SJCRH30 (cell line): ENCODE measurements at regions not wholly inside any gene's neighbourhood (a gene's known extent, or its start where the extent isn't known, plus 50 kb on each side); places are given as distances from the start of the nearest gene placed in this dataset.

ENCODE experiments used
- DNase-seq, 2 experiments: peaks; one replicate each; pipeline ENCODE4 v3.0.0-alpha.2; 2015 to 2020
- H3K27ac ChIP-seq: fragments of 250-450 bp; sonication (Bioruptor Pico); 2 replicates; pipeline ENCODE4 v1.5.1; 2020; ENCODE audit warnings: mild to moderate bottlenecking, moderate library complexity
- H3K27me3 ChIP-seq: fragments of 250-450 bp; sonication (Bioruptor Pico); 2 replicates; pipeline ENCODE4 v1.5.1; 2020; ENCODE audit warnings: mild to moderate bottlenecking, moderate library complexity
- H3K36me3 ChIP-seq: fragments of 250-450 bp; sonication (Bioruptor Pico); 2 replicates; pipeline ENCODE4 v1.5.1; 2020; ENCODE audit warnings: mild to moderate bottlenecking, moderate library complexity
- H3K4me1 ChIP-seq: fragments of 250-450 bp; sonication (Bioruptor Pico); 2 replicates; pipeline ENCODE4 v1.5.1; 2020; ENCODE audit warnings: mild to moderate bottlenecking, moderate library complexity
- H3K4me3 ChIP-seq: fragments of 250-450 bp; sonication (Bioruptor Pico); 2 replicates; pipeline ENCODE4 v1.5.1; 2020; ENCODE audit warnings: mild to moderate bottlenecking, moderate library complexity
- H3K9me3 ChIP-seq: fragments of 250-450 bp; sonication (Bioruptor Pico); replicated peaks from 2 replicates; pipeline ENCODE4 v1.5.1; 2020; ENCODE audit warnings: mild to moderate bottlenecking, moderate library complexity

GRCh38 chr12:43278541-43278832 is 273.5 kb downstream of the ADAMTS20 start:
- no peaks in the 10 kb centered on the region for H3K9me3 ChIP-seq
- no peak for DNase-seq
- no peaks in the 10 kb centered on the region for H3K27me3 ChIP-seq
- no peaks in the 10 kb centered on the region for H3K4me1 ChIP-seq
- no peak overlapping the region for H3K27ac ChIP-seq
- no peaks in the 10 kb centered on the region for H3K36me3 ChIP-seq
- no peak overlapping the region for H3K4me3 ChIP-seq

GRCh38 chr12:43277651-43278540 is 274.1 kb downstream of the ADAMTS20 start:
- H3K36me3 ChIP-seq = no peaks in the 10 kb centered on the region
- no peak for DNase-seq
- no peaks in the 10 kb centered on the region for H3K9me3 ChIP-seq
- no peak overlapping the region for H3K4me3 ChIP-seq
- H3K27ac ChIP-seq = no peak overlapping the region
- H3K4me1 ChIP-seq = no peaks in the 10 kb centered on the region
- no peaks in the 10 kb centered on the region for H3K27me3 ChIP-seq

- DNase-seq = no peak
- no peaks in the 10 kb centered on the region for H3K9me3 ChIP-seq
- H3K27ac ChIP-seq = no peak overlapping the region
- no peaks in the 10 kb centered on the region for H3K36me3 ChIP-seq
- no peak overlapping the region for H3K4me3 ChIP-seq
- H3K4me1 ChIP-seq = peaks cover 3% of the 10 kb centered on the region; the same call in 1 of the 2 replicates
- no peaks in the 10 kb centered on the region; the same call in 1 of the 2 replicates for H3K27me3 ChIP-seq
Measured at GRCh38 chr12:43273467-43273866, 278.5 kb downstream of the ADAMTS20 start.

DNA sequence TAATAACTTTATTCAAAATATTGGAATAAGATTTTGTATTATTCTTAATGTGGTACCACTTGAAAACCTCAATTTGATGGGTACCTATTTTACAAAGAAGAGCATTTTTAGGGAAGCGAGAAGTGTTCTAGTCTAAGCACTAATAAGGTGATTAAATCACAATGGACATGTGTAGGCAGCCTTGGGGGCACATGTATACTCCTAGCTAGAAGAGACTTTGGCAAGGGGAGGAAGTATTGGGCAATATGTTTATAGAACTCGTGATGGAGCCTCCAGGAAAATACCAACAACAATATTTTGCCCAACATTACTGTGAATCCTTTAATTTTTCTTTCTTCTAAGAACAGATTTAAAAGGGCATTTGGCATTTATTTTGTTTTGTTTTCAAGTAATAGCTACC is 280.3 kb downstream of the ADAMTS20 start:
- Histone ChIP-seq H3K27ac (no peak overlapping the region), H3K27me3 (no peaks in the 10 kb centered on the region; the same call in 1 of the 2 replicates), H3K4me1 (peaks cover 3% of the 10 kb centered on the region; the same call in 1 of the 2 replicates), H3K9me3 (no peaks in the 10 kb centered on the region), H3K4me3 (no peak overlapping the region), H3K36me3 (no peaks in the 10 kb centered on the region)
- DNase-seq = no peak

- H3K9me3 ChIP-seq = no peaks in the 10 kb centered on the region
- H3K27me3 ChIP-seq = no peaks in the 10 kb centered on the region; the same call in 1 of the 2 replicates
- H3K4me3 ChIP-seq = no peak overlapping the region
- DNase-seq = no peak
- peaks cover 3% of the 10 kb centered on the region; the same call in 1 of the 2 replicates for H3K4me1 ChIP-seq
- H3K36me3 ChIP-seq = no peaks in the 10 kb centered on the region
- no peak overlapping the region for H3K27ac ChIP-seq
Measured at GRCh38 chr12:43267818-43268217, 284.2 kb downstream of the ADAMTS20 start.

GRCh38 chr12:43261701-43262100 is 290.3 kb downstream of the ADAMTS20 start:
- DNase-seq = no peak
- Histone ChIP-seq H3K9me3 (no peaks in the 10 kb centered on the region), H3K27me3 (no peaks in the 10 kb centered on the region), H3K27ac (no peak overlapping the region), H3K4me3 (no peak overlapping the region), H3K4me1 (no peaks in the 10 kb centered on the region), H3K36me3 (no peaks in the 10 kb centered on the region)

DNA sequence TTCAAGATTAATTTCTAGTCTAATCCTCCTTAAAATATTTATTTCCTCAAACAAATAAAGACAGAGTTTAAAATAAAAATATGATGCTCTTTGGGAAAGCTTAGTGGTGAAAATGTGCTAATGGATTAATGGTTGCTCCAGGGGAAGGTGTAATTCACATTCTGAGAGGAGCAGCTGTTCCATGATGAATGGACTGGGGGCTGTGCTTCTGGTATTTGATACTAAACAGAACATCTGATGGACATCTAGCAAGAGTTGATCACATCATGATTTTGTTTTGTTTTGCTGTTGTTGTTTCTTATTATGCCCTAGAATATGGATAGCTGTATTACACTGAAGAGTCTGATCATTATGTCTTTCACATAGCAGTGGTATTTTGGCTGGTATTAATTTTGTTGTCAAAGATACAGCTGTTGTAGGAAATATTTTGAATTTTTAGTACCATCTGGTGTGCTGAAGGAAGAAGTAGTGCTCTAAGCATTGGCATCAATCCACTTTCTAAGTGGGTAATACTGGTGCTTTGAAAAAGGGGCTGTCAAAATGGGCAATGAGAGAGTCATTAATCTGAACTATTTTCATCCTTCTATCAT is 296.4 kb downstream of the ADAMTS20 start:
- DNase-seq = peak in 1 of 2 experiments; percentile 15
- Histone ChIP-seq H3K27me3 (no peaks in the 10 kb centered on the region), H3K4me3 (no peak overlapping the region), H3K27ac (no peak overlapping the region), H3K4me1 (no peaks in the 10 kb centered on the region), H3K36me3 (no peaks in the 10 kb centered on the region), H3K9me3 (no peaks in the 10 kb centered on the region)

- H3K9me3 ChIP-seq = no peaks in the 10 kb centered on the region
- no peak overlapping the region for H3K27ac ChIP-seq
- no peaks in the 10 kb centered on the region for H3K4me1 ChIP-seq
- DNase-seq = no peak
- H3K27me3 ChIP-seq = no peaks in the 10 kb centered on the region
- no peak overlapping the region for H3K4me3 ChIP-seq
- no peaks in the 10 kb centered on the region for H3K36me3 ChIP-seq
Measured at GRCh38 chr12:43252585-43252984, 299.4 kb downstream of the ADAMTS20 start.

GRCh38 chr12:43245947-43246346 is 306.1 kb downstream of the ADAMTS20 start:
- Histone ChIP-seq H3K4me3 (no peak overlapping the region), H3K27me3 (no peaks in the 10 kb centered on the region), H3K9me3 (no peaks in the 10 kb centered on the region), H3K4me1 (no peaks in the 10 kb centered on the region), H3K36me3 (no peaks in the 10 kb centered on the region), H3K27ac (no peak overlapping the region)
- no peak for DNase-seq

DNA sequence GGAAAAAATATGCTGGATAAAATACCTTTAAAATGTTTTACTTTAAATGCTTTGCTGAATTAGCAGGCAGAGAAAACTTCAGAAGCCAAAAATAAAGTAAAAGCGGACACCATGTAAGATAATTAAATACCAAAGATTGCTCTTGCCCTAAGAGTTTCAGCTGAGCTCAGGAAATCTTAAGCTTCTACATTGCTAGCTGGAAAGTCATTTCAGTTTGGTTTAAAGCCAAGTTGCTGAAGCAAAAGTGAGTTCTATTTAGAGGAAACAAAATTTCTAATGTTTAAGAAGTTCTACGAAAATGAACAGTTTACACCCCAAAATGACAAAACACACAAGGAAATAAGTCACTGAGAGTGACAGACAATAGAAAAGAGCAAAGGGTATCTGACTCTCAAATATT is 310.0 kb downstream of the ADAMTS20 start:
- DNase-seq = no peak
- Histone ChIP-seq H3K9me3 (no peaks in the 10 kb centered on the region), H3K27me3 (no peaks in the 10 kb centered on the region), H3K36me3 (no peaks in the 10 kb centered on the region), H3K4me3 (no peak overlapping the region), H3K4me1 (no peaks in the 10 kb centered on the region), H3K27ac (no peak overlapping the region)

- H3K27ac ChIP-seq = no peak overlapping the region
- no peaks in the 10 kb centered on the region for H3K27me3 ChIP-seq
- DNase-seq = no peak
- no peaks in the 10 kb centered on the region for H3K4me1 ChIP-seq
- H3K9me3 ChIP-seq = no peaks in the 10 kb centered on the region
- H3K36me3 ChIP-seq = no peaks in the 10 kb centered on the region
- H3K4me3 ChIP-seq = no peak overlapping the region
Measured at GRCh38 chr12:43238281-43238680, 313.7 kb downstream of the ADAMTS20 start.

- DNase-seq = no peak
- Histone ChIP-seq H3K4me3 (no peak overlapping the region), H3K36me3 (no peaks in the 10 kb centered on the region), H3K27me3 (no peaks in the 10 kb centered on the region), H3K27ac (no peak overlapping the region), H3K9me3 (no peaks in the 10 kb centered on the region; the same call in 1 of the 2 replicates), H3K4me1 (no peaks in the 10 kb centered on the region)
Measured at GRCh38 chr12:43237238-43237879, 314.6 kb downstream of the ADAMTS20 start.

- Histone ChIP-seq H3K4me3 (no peak overlapping the region), H3K4me1 (no peaks in the 10 kb centered on the region), H3K27me3 (no peaks in the 10 kb centered on the region), H3K36me3 (no peaks in the 10 kb centered on the region), H3K27ac (no peak overlapping the region), H3K9me3 (no peaks in the 10 kb centered on the region; the same call in 1 of the 2 replicates)
- no peak for DNase-seq
Measured at GRCh38 chr12:43235721-43236120, 316.3 kb downstream of the ADAMTS20 start.

DNA sequence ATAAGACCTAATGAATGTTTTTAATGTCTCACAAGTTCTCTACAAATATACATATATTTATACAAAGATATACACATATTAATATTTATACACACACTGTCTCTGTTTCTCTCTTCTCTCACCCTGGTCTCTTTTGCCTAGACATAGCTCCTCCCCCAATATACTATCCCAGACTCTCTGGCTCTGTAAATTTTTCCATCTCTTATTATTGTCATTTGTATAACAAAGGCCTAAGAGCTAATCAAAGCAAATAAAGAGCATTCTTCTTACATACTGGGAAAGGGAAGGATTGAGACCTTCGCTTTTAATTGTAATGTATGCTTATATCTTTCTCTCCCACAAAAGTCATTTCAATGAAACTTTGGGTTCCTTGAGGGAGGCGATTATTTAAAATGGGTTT is 318.1 kb downstream of the ADAMTS20 start:
- H3K4me3 ChIP-seq = no peak overlapping the region
- H3K4me1 ChIP-seq = no peaks in the 10 kb centered on the region
- H3K36me3 ChIP-seq = no peaks in the 10 kb centered on the region
- H3K9me3 ChIP-seq = no peaks in the 10 kb centered on the region; the same call in 1 of the 2 replicates
- no peak for DNase-seq
- H3K27me3 ChIP-seq = no peaks in the 10 kb centered on the region
- H3K27ac ChIP-seq = no peak overlapping the region

DNA sequence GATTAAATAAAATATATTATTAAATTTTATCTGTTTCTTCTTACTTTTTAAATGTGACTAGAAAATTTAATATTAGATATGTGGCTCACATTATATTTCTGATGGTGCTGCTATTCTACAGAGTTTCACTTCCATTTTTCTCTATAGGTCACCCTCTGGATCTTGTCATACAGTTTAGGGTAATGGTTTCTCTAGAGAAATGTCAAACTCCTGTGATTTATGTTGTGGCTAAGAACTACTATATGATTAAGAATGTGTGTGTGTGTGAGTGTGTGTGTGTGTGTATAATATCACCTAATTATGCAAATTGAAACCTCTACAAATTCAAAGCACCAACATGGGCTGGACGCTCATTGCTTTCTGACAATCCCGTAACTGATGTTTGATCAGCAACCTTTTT is 325.9 kb downstream of the ADAMTS20 start:
- H3K4me3 ChIP-seq = no peak overlapping the region

More for the DNA sequence above, 325.9 kb downstream of the ADAMTS20 start:
- H3K27me3 ChIP-seq = no peaks in the 10 kb centered on the region
- no peaks in the 10 kb centered on the region for H3K36me3 ChIP-seq
- no peak overlapping the region for H3K27ac ChIP-seq
- DNase-seq = no peak
- no peaks in the 10 kb centered on the region for H3K9me3 ChIP-seq
- no peaks in the 10 kb centered on the region for H3K4me1 ChIP-seq
